ENCODE measurements at regions not wholly inside any gene's neighbourhood (a gene's known extent, or its start where the extent isn't known, plus 50 kb on each side); places are given as distances from the start of the nearest gene placed in this dataset.

- H3K27me3 ChIP-seq (ENCODE audit: control insufficient read depth in 2 of 2, insufficient read depth in 2 of 2, low read length in 2 of 2) = no peaks in the 10 kb centered on the region
- intact Hi-C loops (cut with micrococcal nuclease) (no loop called here), in situ Hi-C loops (cut with MboI) (no loop called here)
- H3K4me1 ChIP-seq (replicated peaks in 1 of 2; ENCODE audit: control insufficient read depth in 2 of 2, insufficient read depth in 2 of 2, low read length in 2 of 2) = no peaks in the 10 kb centered on the region
- DNase-seq (ENCODE audit: extremely low read depth in 1 of 4, low spot score in 3 of 4) = no peak
- no peak overlapping the region for H3K4me3 ChIP-seq
- BruUV-seq (replicated peaks) = no TSS peak
- TF ChIP-seq HDAC8 (tag; IDR thresholded peaks at IDR 0.05) = no peak
- TF ChIP-seq IRF2 (CRISPR knock-in tag; IDR thresholded peaks at IDR 0.05) = no peak
- no peak for TF ChIP-seq ZNF239 (CRISPR knock-in tag; IDR thresholded peaks at IDR 0.05)
- 0% methylated on average over 1 of the region's 1 CpG for WGBS (ENCODE audit: insufficient coverage, low coverage, missing lambda C conversion rate)
- H3K9ac ChIP-seq (ENCODE audit: insufficient read depth in 1 of 2, low read depth in 2 of 2, low read length in 2 of 2) = no peak overlapping the region
- H3K27ac ChIP-seq (ENCODE audit: extremely low read depth, low read depth, low read length) = no peak overlapping the region
- H3K4me2 ChIP-seq (ENCODE audit: insufficient read depth, low read length) = no peak overlapping the region
- H3K79me2 ChIP-seq (ENCODE audit: control insufficient read depth, insufficient read depth, low read length) = no peaks in the 10 kb centered on the region
- no peak overlapping the region for H2AFZ ChIP-seq (ENCODE audit: low read depth, low read length)
- ChIA-PET POLR2A (interaction anchor here (0.7 kb wide), 1 partner anchor 25 kb away, joined by 3 read pairs; no protein-coding TSS in a partner anchor), CTCF (ENCODE audit: low intra/inter-chr PET ratio) (no interaction called here)
- H3K9me1 ChIP-seq (ENCODE audit: control insufficient read depth, insufficient read depth, low read length) = no peaks in the 10 kb centered on the region
- H4K20me1 ChIP-seq (replicated peaks; ENCODE audit: control insufficient read depth, insufficient read depth, low read length) = no peaks in the 10 kb centered on the region
- H3K9me3 ChIP-seq (replicated peaks; ENCODE audit: control insufficient read depth, insufficient read depth, low read depth, low read length) = no peaks in the 10 kb centered on the region
- no peak for FAIRE-seq
- no peaks in the 10 kb centered on the region for H3K36me3 ChIP-seq (ENCODE audit: control insufficient read depth, insufficient read depth, low read length)
- ATAC-seq = no peak
Observed at GRCh38 chr13:39809466-39809865, 154.0 kb downstream of the COG6 start.

GRCh38 chr13:39810091-39810877, 154.8 kb downstream of the COG6 start:
- POLR2A ChIA-PET = interaction anchor here (0.7 kb wide), 1 partner anchor 24 kb away, joined by 3 read pairs; no protein-coding TSS in a partner anchor
- in situ Hi-C loops (cut with MboI) (no loop called here), intact Hi-C loops (cut with micrococcal nuclease) (no loop called here)
- H3K4me3 ChIP-seq = no peak overlapping the region
- no peaks in the 10 kb centered on the region for H3K9me1 ChIP-seq (ENCODE audit: control insufficient read depth, insufficient read depth, low read length)
- FAIRE-seq = no peak
- H3K27ac ChIP-seq (ENCODE audit: extremely low read depth, low read depth, low read length) = no peak overlapping the region
- 6% methylated on average over 5 of the region's 10 CpGs for WGBS (ENCODE audit: insufficient coverage, low coverage, missing lambda C conversion rate)
- no peak for ATAC-seq
- CTCF ChIA-PET (ENCODE audit: low intra/inter-chr PET ratio) = no interaction called here
- no peaks in the 10 kb centered on the region for H3K9me3 ChIP-seq (replicated peaks; ENCODE audit: control insufficient read depth, insufficient read depth, low read depth, low read length)
- no peaks in the 10 kb centered on the region for H3K27me3 ChIP-seq (ENCODE audit: control insufficient read depth in 2 of 2, insufficient read depth in 2 of 2, low read length in 2 of 2)
- no peak for DNase-seq (ENCODE audit: extremely low read depth in 1 of 4, low spot score in 3 of 4)
- H3K4me2 ChIP-seq (ENCODE audit: insufficient read depth, low read length) = no peak overlapping the region
- H3K79me2 ChIP-seq (ENCODE audit: control insufficient read depth, insufficient read depth, low read length) = no peaks in the 10 kb centered on the region
- no peak overlapping the region for H2AFZ ChIP-seq (ENCODE audit: low read depth, low read length)
- H3K36me3 ChIP-seq (ENCODE audit: control insufficient read depth, insufficient read depth, low read length) = no peaks in the 10 kb centered on the region
- H3K9ac ChIP-seq (ENCODE audit: insufficient read depth in 1 of 2, low read depth in 2 of 2, low read length in 2 of 2) = no peak overlapping the region
- H4K20me1 ChIP-seq (replicated peaks; ENCODE audit: control insufficient read depth, insufficient read depth, low read length) = no peaks in the 10 kb centered on the region
- no peaks in the 10 kb centered on the region for H3K4me1 ChIP-seq (replicated peaks in 1 of 2; ENCODE audit: control insufficient read depth in 2 of 2, insufficient read depth in 2 of 2, low read length in 2 of 2)
- no TSS peak for BruUV-seq (replicated peaks)
- TF ChIP-seq HDAC3 (IDR thresholded peaks at IDR 0.05; ENCODE audit: borderline replicate concordance, partially characterized antibody) (no peak), SFPQ (IDR thresholded peaks at IDR 0.05; ENCODE audit: low read depth, low read length) (no peak), XRCC5 (IDR thresholded peaks at IDR 0.05; ENCODE audit: low read depth, low read length) (no peak), ZNF311 (CRISPR knock-in tag; IDR thresholded peaks at IDR 0.05) (no peak), GTF2A2 (tag; IDR thresholded peaks at IDR 0.05) (no peak), RBM22 (IDR thresholded peaks at IDR 0.05; ENCODE audit: low read depth, low read length, poor library complexity, severe bottlenecking) (no peak), RAD21 (CRISPR knock-in tag; conservative IDR thresholded peaks at IDR 0.05 in 1 of 2, IDR thresholded peaks at IDR 0.05 in 1 of 2) (no peak), FOXJ3 (CRISPR knock-in tag; IDR thresholded peaks at IDR 0.05) (no peak), SAFB2 (IDR thresholded peaks at IDR 0.05; ENCODE audit: borderline replicate concordance, low read depth, low read length, severe bottlenecking) (no peak), BCL6 (CRISPR knock-in tag; IDR thresholded peaks at IDR 0.05) (no peak), ILF3 (IDR thresholded peaks at IDR 0.05; ENCODE audit: borderline replicate concordance) (no peak), SNRNP70 (optimal IDR thresholded peaks at IDR 0.05; ENCODE audit: low read depth, low read length) (no peak)
